GM23338 (cell line): ENCODE measurements at regions not wholly inside any gene's neighbourhood (a gene's known extent, or its start where the extent isn't known, plus 50 kb on each side); places are given as distances from the start of the nearest gene placed in this dataset.

Experiments used
- CREB1 ChIP-seq: fragments of 250-450 bp; sonication (Bioruptor Pico); IDR thresholded peaks from 2 replicates; pipeline ENCODE4 v1.5.0; 2020; ENCODE audit warnings: low read depth, mild to moderate bottlenecking, moderate library complexity
- EZH2 ChIP-seq: fragments of 200-600 bp; sonication (generic); IDR thresholded peaks from one replicate; pipeline ENCODE4 v1.8.0; 2017; ENCODE audit warnings: antibody characterized with exemption, mild to moderate bottlenecking, low read depth; ENCODE audit not compliant: unreplicated experiment
- EZH2phosphoT487 ChIP-seq: fragments of 200-600 bp; sonication (generic); IDR thresholded peaks from one replicate; pipeline ENCODE4 v1.8.1; 2018; ENCODE audit warnings: antibody characterized with exemption; ENCODE audit not compliant: unreplicated experiment
- JUNB ChIP-seq: IDR thresholded peaks from one replicate; pipeline ENCODE4 v1.6.1; 2016; ENCODE audit warnings: antibody characterized with exemption; ENCODE audit not compliant: unreplicated experiment
- NANOG ChIP-seq: IDR thresholded peaks from 2 replicates; pipeline ENCODE4 v1.6.1; 2016; ENCODE audit warnings: antibody characterized with exemption, borderline replicate concordance
- POLR2AphosphoS5 ChIP-seq: IDR thresholded peaks from 2 replicates; pipeline ENCODE4 v1.6.1; 2016; ENCODE audit warnings: antibody characterized with exemption, low read depth
- REST ChIP-seq: IDR thresholded peaks from one replicate; pipeline ENCODE4 v1.6.1; 2018; ENCODE audit warnings: antibody characterized with exemption; ENCODE audit not compliant: unreplicated experiment
- ZNF114 ChIP-seq: fragments of 250-450 bp; sonication (Bioruptor Pico); IDR thresholded peaks from 2 replicates; pipeline ENCODE4 v1.5.0; 2020; ENCODE audit warnings: mild to moderate bottlenecking, moderate library complexity
- ZNF331 ChIP-seq: fragments of 250-450 bp; sonication (Bioruptor Pico); IDR thresholded peaks from 2 replicates; pipeline ENCODE4 v1.5.0; 2020; ENCODE audit warnings: low read depth, mild to moderate bottlenecking, moderate library complexity
- ZNF462 ChIP-seq: fragments of 250-450 bp; sonication (Bioruptor Pico); IDR thresholded peaks from 2 replicates; pipeline ENCODE4 v1.5.0; 2020; ENCODE audit warnings: mild to moderate bottlenecking, moderate library complexity
- TF ChIP-seq, protein P1 (sequence below), 2 experiments: fragments of 200-600 bp in 1 of 2; sonication (generic) in 1 of 2; conservative IDR thresholded peaks; 2 replicates each; pipeline versions ENCODE4 v1.5.1 to v1.6.1; 2016 to 2017; ENCODE audit warnings: antibody characterized with exemption in 2 of 2, low read depth in 2 of 2, mild to moderate bottlenecking in 2 of 2, moderate library complexity in 1 of 2
- TF ChIP-seq, protein P2 (sequence below): IDR thresholded peaks from 2 replicates; pipeline ENCODE4 v1.6.1; 2016; ENCODE audit warnings: antibody characterized with exemption

DNA sequence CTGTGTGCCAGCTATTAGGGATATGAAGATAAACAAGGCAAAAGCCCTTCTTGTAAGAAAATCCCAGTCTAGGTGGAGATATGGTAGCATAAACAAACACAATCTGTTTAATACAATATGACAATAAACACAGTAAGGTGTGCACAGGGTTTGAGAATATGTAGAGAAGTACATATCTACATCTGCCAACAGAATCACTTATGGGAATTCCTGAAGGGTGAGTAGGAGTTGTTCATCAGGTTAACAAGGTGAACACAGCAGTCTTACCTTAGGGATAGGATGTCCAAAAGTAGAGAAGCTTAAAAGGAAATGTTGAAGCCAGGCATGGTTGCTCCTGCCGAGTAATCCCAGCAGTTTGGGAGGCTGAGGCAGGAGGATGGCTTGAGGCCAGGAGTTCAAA is 57.7 kb upstream of the LRRC7 start:
- TF ChIP-seq, protein P1, sequence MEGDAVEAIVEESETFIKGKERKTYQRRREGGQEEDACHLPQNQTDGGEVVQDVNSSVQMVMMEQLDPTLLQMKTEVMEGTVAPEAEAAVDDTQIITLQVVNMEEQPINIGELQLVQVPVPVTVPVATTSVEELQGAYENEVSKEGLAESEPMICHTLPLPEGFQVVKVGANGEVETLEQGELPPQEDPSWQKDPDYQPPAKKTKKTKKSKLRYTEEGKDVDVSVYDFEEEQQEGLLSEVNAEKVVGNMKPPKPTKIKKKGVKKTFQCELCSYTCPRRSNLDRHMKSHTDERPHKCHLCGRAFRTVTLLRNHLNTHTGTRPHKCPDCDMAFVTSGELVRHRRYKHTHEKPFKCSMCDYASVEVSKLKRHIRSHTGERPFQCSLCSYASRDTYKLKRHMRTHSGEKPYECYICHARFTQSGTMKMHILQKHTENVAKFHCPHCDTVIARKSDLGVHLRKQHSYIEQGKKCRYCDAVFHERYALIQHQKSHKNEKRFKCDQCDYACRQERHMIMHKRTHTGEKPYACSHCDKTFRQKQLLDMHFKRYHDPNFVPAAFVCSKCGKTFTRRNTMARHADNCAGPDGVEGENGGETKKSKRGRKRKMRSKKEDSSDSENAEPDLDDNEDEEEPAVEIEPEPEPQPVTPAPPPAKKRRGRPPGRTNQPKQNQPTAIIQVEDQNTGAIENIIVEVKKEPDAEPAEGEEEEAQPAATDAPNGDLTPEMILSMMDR (conservative IDR thresholded peaks at IDR 0.05; ENCODE audit: low read depth in 2 of 2): no peak
- TF ChIP-seq EZH2phosphoT487 (no peak), EZH2 (no peak), POLR2AphosphoS5 (no peak), ZNF462 (CRISPR knock-in tag) (no peak), REST (no peak), CREB1 (no peak), JUNB (no peak), NANOG (no peak), ZNF114 (no peak), ZNF331 (CRISPR knock-in tag) (no peak)
- TF ChIP-seq, protein P2, sequence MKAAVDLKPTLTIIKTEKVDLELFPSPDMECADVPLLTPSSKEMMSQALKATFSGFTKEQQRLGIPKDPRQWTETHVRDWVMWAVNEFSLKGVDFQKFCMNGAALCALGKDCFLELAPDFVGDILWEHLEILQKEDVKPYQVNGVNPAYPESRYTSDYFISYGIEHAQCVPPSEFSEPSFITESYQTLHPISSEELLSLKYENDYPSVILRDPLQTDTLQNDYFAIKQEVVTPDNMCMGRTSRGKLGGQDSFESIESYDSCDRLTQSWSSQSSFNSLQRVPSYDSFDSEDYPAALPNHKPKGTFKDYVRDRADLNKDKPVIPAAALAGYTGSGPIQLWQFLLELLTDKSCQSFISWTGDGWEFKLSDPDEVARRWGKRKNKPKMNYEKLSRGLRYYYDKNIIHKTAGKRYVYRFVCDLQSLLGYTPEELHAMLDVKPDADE: no peak
